IMR-90 (cell line): ENCODE measurements at regions not wholly inside any gene's neighbourhood (a gene's known extent, or its start where the extent isn't known, plus 50 kb on each side); places are given as distances from the start of the nearest gene placed in this dataset.

Source experiments
- BHLHE40 ChIP-seq: fragments of 150-350 bp; IDR thresholded peaks from 2 replicates; pipeline ENCODE4 v1.6.1; 2016; ENCODE audit warnings: mild to moderate bottlenecking, low read depth, low read length
- CEBPB ChIP-seq: IDR thresholded peaks from 2 replicates; pipeline ENCODE4 v1.6.1; 2012; ENCODE audit warnings: low read depth, low read length, improper control_type of control experiment
- ELK1 ChIP-seq: fragments of 150-350 bp; IDR thresholded peaks from 2 replicates; pipeline ENCODE4 v1.6.1; 2016; ENCODE audit warnings: low read depth, mild to moderate bottlenecking, low read length, moderate library complexity, borderline replicate concordance
- FOS ChIP-seq: fragments of 150-350 bp; IDR thresholded peaks from 2 replicates; pipeline ENCODE4 v1.6.1; 2016; ENCODE audit warnings: low read depth, low read length
- MAFK ChIP-seq: IDR thresholded peaks from 2 replicates; pipeline ENCODE4 v1.6.1; 2012; ENCODE audit warnings: low read depth, low read length, improper control_type of control experiment
- MAZ ChIP-seq: IDR thresholded peaks from 2 replicates; pipeline ENCODE4 v1.6.1; 2012; ENCODE audit warnings: low read depth, mild to moderate bottlenecking, low read length, improper control_type of control experiment, moderate library complexity, borderline replicate concordance
- POLR2A ChIP-seq: IDR thresholded peaks from 2 replicates; pipeline ENCODE4 v1.6.1; 2012; ENCODE audit warnings: mild to moderate bottlenecking, low read depth, low read length
- RAD21 ChIP-seq: IDR thresholded peaks from 2 replicates; pipeline ENCODE4 v1.6.1; 2012; ENCODE audit warnings: low read length, improper control_type of control experiment
- RCOR1 ChIP-seq: IDR thresholded peaks from 2 replicates; pipeline ENCODE4 v1.6.1; 2012; ENCODE audit warnings: mild to moderate bottlenecking, low read length, improper control_type of control experiment; ENCODE audit not compliant: insufficient replicate concordance
- SMC3 ChIP-seq: fragments of 150-350 bp; IDR thresholded peaks from 2 replicates; pipeline ENCODE4 v1.6.1; 2016; ENCODE audit warnings: low read depth, mild to moderate bottlenecking, antibody characterized with exemption, low read length, moderate library complexity
- TF ChIP-seq, protein P1 (sequence below): conservative IDR thresholded peaks from 2 replicates; pipeline ENCODE4 v1.5.1; 2012; ENCODE audit warnings: mild to moderate bottlenecking, low read depth, low read length, improper control_type of control experiment
- TF ChIP-seq, protein P2 (sequence below): fragments of 150-350 bp; IDR thresholded peaks from 2 replicates; pipeline ENCODE4 v1.6.1; 2017; ENCODE audit warnings: mild to moderate bottlenecking, antibody characterized with exemption, low read length, low read depth

DNA sequence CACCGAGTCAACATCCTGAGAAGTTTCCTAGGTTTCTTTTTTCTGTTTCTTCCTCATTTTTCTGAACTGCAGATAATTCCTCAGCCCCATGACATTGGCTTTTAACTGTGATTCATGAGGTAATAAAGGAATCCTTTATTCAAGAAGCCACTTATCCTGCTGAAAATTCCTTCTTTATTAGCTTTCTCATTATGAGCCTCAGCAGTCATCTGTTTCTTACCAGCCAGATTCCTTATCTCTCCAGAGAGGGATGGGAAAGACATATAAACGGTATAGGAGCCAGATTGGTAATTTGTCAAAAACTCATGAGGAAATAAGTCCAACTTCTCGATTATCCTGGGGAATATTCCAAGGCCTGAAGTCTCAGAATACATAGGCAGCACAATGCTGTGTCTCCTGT lies 465.4 kb downstream of the ICE1 start:
- no peak for TF ChIP-seq POLR2A
- TF ChIP-seq, protein P1, sequence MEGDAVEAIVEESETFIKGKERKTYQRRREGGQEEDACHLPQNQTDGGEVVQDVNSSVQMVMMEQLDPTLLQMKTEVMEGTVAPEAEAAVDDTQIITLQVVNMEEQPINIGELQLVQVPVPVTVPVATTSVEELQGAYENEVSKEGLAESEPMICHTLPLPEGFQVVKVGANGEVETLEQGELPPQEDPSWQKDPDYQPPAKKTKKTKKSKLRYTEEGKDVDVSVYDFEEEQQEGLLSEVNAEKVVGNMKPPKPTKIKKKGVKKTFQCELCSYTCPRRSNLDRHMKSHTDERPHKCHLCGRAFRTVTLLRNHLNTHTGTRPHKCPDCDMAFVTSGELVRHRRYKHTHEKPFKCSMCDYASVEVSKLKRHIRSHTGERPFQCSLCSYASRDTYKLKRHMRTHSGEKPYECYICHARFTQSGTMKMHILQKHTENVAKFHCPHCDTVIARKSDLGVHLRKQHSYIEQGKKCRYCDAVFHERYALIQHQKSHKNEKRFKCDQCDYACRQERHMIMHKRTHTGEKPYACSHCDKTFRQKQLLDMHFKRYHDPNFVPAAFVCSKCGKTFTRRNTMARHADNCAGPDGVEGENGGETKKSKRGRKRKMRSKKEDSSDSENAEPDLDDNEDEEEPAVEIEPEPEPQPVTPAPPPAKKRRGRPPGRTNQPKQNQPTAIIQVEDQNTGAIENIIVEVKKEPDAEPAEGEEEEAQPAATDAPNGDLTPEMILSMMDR, result no peak
- no peak for TF ChIP-seq FOS
- TF ChIP-seq CEBPB, result no peak
- TF ChIP-seq, protein P2, sequence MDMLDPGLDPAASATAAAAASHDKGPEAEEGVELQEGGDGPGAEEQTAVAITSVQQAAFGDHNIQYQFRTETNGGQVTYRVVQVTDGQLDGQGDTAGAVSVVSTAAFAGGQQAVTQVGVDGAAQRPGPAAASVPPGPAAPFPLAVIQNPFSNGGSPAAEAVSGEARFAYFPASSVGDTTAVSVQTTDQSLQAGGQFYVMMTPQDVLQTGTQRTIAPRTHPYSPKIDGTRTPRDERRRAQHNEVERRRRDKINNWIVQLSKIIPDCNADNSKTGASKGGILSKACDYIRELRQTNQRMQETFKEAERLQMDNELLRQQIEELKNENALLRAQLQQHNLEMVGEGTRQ, result no peak
- no peak for TF ChIP-seq ELK1
- no peak for TF ChIP-seq RAD21
- TF ChIP-seq RCOR1, result no peak
- no peak for TF ChIP-seq MAZ
- TF ChIP-seq MAFK, result no peak
- no peak for TF ChIP-seq SMC3
- TF ChIP-seq BHLHE40, result no peak
